Keratinocyte (primary cell): ENCODE measurements at regions not wholly inside any gene's neighbourhood (a gene's known extent, or its start where the extent isn't known, plus 50 kb on each side); places are given as distances from the start of the nearest gene placed in this dataset.

ENCODE experiments used
- EZH2 ChIP-seq: IDR thresholded peaks from one replicate; pipeline ENCODE4 v1.6.1; 2012; ENCODE audit warnings: inconsistent platforms, mild to moderate bottlenecking, low read length, moderate library complexity
- TF ChIP-seq, protein P1 (sequence below), 3 experiments: IDR thresholded peaks in 1 of 3; conservative IDR thresholded peaks in 1 of 3; optimal IDR thresholded peaks in 1 of 3; 2 replicates in 2 of 3; 3 replicates in 1 of 3; pipeline versions ENCODE3 to v1.5.1; 2011; ENCODE audit warnings: low read length in 3 of 3, mild to moderate bottlenecking in 3 of 3, moderate library complexity in 2 of 3, control low read depth in 1 of 3, inconsistent platforms in 1 of 3; ENCODE audit not compliant: insufficient read depth in 2 of 3; ENCODE audit errors: extremely low read depth in 1 of 3

GRCh38 chr5:92552206-92553160 lies 1028.5 kb downstream of the NR2F1-AS1 start:
- TF ChIP-seq, protein P1, sequence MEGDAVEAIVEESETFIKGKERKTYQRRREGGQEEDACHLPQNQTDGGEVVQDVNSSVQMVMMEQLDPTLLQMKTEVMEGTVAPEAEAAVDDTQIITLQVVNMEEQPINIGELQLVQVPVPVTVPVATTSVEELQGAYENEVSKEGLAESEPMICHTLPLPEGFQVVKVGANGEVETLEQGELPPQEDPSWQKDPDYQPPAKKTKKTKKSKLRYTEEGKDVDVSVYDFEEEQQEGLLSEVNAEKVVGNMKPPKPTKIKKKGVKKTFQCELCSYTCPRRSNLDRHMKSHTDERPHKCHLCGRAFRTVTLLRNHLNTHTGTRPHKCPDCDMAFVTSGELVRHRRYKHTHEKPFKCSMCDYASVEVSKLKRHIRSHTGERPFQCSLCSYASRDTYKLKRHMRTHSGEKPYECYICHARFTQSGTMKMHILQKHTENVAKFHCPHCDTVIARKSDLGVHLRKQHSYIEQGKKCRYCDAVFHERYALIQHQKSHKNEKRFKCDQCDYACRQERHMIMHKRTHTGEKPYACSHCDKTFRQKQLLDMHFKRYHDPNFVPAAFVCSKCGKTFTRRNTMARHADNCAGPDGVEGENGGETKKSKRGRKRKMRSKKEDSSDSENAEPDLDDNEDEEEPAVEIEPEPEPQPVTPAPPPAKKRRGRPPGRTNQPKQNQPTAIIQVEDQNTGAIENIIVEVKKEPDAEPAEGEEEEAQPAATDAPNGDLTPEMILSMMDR (optimal IDR thresholded peaks at IDR 0.05 in 1 of 3, IDR thresholded peaks at IDR 0.05 in 1 of 3, conservative IDR thresholded peaks at IDR 0.05 in 1 of 3; ENCODE audit: extremely low read depth in 1 of 3, insufficient read depth in 2 of 3, low read length in 3 of 3) = no peak
- no peak for TF ChIP-seq EZH2
